Endodermal cell (in vitro differentiated cells): ENCODE measurements at regions not wholly inside any gene's neighbourhood (a gene's known extent, or its start where the extent isn't known, plus 50 kb on each side); places are given as distances from the start of the nearest gene placed in this dataset.

Experiments used
- DNase-seq: peaks from one replicate; pipeline ENCODE4 v3.0.0-alpha.2; 2017
- H3K27ac ChIP-seq: 2 replicates; pipeline ENCODE4 v1.5.1; 2013; ENCODE audit warnings: mild to moderate bottlenecking, low read depth, low read length, moderate library complexity
- H3K27me3 ChIP-seq: 2 replicates; pipeline ENCODE4 v1.6.1; 2013; ENCODE audit warnings: mild to moderate bottlenecking, low read length, moderate library complexity; ENCODE audit not compliant: insufficient read depth, control insufficient read depth, poor library complexity, severe bottlenecking
- H3K36me3 ChIP-seq: 2 replicates; pipeline ENCODE4 v1.7.0; 2013; ENCODE audit warnings: mild to moderate bottlenecking, low read length, moderate library complexity; ENCODE audit not compliant: control insufficient read depth, insufficient read depth
- H3K4me1 ChIP-seq: one replicate; pipeline ENCODE4 v1.7.0; 2013; ENCODE audit warnings: low read length; ENCODE audit not compliant: control insufficient read depth, insufficient read depth
- H3K4me3 ChIP-seq: 2 replicates; pipeline ENCODE4 v1.5.1; 2013; ENCODE audit warnings: mild to moderate bottlenecking, low read length, moderate library complexity
- H3K9ac ChIP-seq: 2 replicates; pipeline ENCODE4 v1.6.1; 2013; ENCODE audit warnings: mild to moderate bottlenecking, low read length, moderate library complexity; ENCODE audit not compliant: poor library complexity, severe bottlenecking; ENCODE audit errors: extremely low read depth
- H3K9me3 ChIP-seq: 2 replicates; pipeline ENCODE4 v1.6.1; 2013; ENCODE audit warnings: mild to moderate bottlenecking, low read length, moderate library complexity; ENCODE audit not compliant: control insufficient read depth
- H3K27ac Mint-ChIP-seq: 2 replicates; pipeline ENCODE4 v1.8.0; 2020; ENCODE audit warnings: mixed read lengths
- H3K27me3 Mint-ChIP-seq: 2 replicates; pipeline ENCODE4 v1.8.0; 2021; ENCODE audit warnings: mild to moderate bottlenecking, mixed read lengths; ENCODE audit not compliant: insufficient read depth
- H3K36me3 Mint-ChIP-seq: 2 replicates; pipeline ENCODE4 v1.8.0; 2020; ENCODE audit warnings: low read depth, mixed read lengths
- H3K4me1 Mint-ChIP-seq: 2 replicates; pipeline ENCODE4 v1.8.0; 2020; ENCODE audit warnings: mixed read lengths
- H3K4me3 Mint-ChIP-seq: 2 replicates; pipeline ENCODE4 v1.8.0; 2020; ENCODE audit warnings: mild to moderate bottlenecking, moderate library complexity, mixed read lengths
- H3K9me3 Mint-ChIP-seq: 2 replicates; pipeline ENCODE4 v1.8.0; 2020; ENCODE audit warnings: mild to moderate bottlenecking, mixed read lengths
- WGBS, 2 experiments: methylation state at CpG; one replicate each; pipeline versions ENCODE4 v1.1.5 to v1.1.7; 2013; ENCODE audit warnings: missing lambda C conversion rate in 2 of 2, mixed read lengths in 1 of 2; ENCODE audit not compliant: insufficient coverage in 1 of 2, insufficient read length in 1 of 2; 5-methylcytosine and 5-hydroxymethylcytosine counted together
- TF ChIP-seq, protein P1 (sequence below): fragments of 200-600 bp; sonication (generic); conservative IDR thresholded peaks from 2 replicates; pipeline ENCODE4 v1.5.0; 2021; ENCODE audit warnings: antibody characterized with exemption, mild to moderate bottlenecking

DNA sequence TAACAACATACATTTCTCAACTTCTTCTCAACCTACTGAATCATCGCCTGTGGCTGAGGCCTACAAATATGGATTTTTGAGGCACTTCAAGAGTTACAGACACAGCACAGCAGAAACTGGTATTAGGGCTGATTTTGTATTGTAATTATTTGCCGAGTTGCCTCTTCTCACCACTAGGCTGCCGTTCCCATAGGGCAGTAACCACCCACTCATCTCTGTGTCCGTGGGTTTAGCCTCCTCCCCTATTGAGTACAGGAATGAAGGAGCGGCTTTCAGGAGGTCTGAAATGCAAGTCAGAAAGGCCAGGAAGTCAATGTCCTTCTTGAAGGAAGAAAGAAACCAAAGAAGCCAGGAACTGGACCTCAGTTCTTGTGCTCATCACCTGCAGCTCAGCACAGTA, 220.8 kb downstream of the MTHFS start:
- H3K27ac ChIP-seq = no peak overlapping the region
- H3K9me3 ChIP-seq = no peaks in the 10 kb centered on the region
- H3K27me3 ChIP-seq = no peaks in the 10 kb centered on the region
- H3K4me1 ChIP-seq = peaks cover 5% of the 10 kb centered on the region
- TF ChIP-seq, protein P1, sequence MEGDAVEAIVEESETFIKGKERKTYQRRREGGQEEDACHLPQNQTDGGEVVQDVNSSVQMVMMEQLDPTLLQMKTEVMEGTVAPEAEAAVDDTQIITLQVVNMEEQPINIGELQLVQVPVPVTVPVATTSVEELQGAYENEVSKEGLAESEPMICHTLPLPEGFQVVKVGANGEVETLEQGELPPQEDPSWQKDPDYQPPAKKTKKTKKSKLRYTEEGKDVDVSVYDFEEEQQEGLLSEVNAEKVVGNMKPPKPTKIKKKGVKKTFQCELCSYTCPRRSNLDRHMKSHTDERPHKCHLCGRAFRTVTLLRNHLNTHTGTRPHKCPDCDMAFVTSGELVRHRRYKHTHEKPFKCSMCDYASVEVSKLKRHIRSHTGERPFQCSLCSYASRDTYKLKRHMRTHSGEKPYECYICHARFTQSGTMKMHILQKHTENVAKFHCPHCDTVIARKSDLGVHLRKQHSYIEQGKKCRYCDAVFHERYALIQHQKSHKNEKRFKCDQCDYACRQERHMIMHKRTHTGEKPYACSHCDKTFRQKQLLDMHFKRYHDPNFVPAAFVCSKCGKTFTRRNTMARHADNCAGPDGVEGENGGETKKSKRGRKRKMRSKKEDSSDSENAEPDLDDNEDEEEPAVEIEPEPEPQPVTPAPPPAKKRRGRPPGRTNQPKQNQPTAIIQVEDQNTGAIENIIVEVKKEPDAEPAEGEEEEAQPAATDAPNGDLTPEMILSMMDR = peak; percentile 58
- no peaks in the 10 kb centered on the region for H3K36me3 ChIP-seq
- no peak overlapping the region for H3K9ac ChIP-seq
- no peak overlapping the region for H3K4me3 Mint-ChIP-seq
- no peaks in the 10 kb centered on the region for H3K9me3 Mint-ChIP-seq
- H3K27ac Mint-ChIP-seq = no peak overlapping the region
- peaks cover 33% of the 10 kb centered on the region for H3K4me1 Mint-ChIP-seq
- no peak for DNase-seq
- H3K27me3 Mint-ChIP-seq = no peaks in the 10 kb centered on the region
- H3K4me3 ChIP-seq = no peak overlapping the region
- H3K36me3 Mint-ChIP-seq = no peaks in the 10 kb centered on the region
- WGBS, 2 experiments = 88 to 100% methylated on average over 1 to 5 of the region's 5 CpGs

DNA sequence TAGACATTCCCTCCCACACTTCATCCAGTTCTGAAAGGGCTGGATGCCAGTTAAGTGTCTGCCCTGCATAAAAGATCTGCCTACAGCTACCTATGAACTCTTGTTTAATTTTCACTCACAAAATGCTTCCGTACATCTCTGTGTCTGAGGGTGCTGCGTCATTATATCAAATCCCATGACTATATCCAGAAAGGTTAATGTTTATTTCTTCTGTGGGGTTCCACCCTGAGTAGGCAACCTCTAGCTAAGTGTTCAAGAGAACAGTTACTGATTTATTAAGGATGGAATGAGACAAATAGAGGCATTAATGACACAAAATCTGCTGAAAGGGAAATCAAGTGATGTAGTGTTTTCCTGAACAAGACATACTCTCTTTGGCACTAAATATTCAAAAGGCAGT, 220.2 kb downstream of the MTHFS start:
- no peak for DNase-seq
- Histone ChIP-seq H3K9me3 (no peaks in the 10 kb centered on the region), H3K36me3 (no peaks in the 10 kb centered on the region), H3K4me1 (peaks cover 5% of the 10 kb centered on the region), H3K4me3 (no peak overlapping the region), H3K27me3 (no peaks in the 10 kb centered on the region), H3K27ac (no peak overlapping the region), H3K9ac (no peak overlapping the region)
- TF ChIP-seq, protein P1 = no peak
- no peak overlapping the region for H3K27ac Mint-ChIP-seq
- H3K4me3 Mint-ChIP-seq = no peak overlapping the region
- H3K9me3 Mint-ChIP-seq = no peaks in the 10 kb centered on the region
- no peaks in the 10 kb centered on the region for H3K36me3 Mint-ChIP-seq
- H3K4me1 Mint-ChIP-seq = peaks cover 35% of the 10 kb centered on the region
- WGBS, 2 experiments = 87 to 100% methylated on average over 1 to 2 of the region's 2 CpGs
- no peaks in the 10 kb centered on the region for H3K27me3 Mint-ChIP-seq

DNA sequence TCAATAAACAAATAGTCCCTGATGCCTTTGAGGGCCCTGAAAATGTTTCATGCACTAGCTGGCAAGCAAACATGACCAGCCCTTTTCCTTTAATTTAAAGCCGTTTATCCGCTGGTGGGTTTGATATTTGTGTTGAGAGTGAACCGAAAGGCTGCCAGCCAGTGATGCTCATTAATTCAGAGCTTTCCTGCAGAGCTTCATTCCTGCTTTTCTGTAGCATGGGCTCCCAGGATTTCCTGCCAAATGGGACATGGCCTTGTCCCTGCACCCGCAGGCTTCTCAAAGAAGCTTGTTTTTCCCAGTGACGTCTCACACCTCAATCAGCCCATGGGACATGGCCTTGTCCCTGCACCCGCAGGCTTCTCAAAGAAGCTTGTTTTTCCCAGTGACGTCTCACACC, 219.6 kb downstream of the MTHFS start:
- H3K4me3 Mint-ChIP-seq = no peak overlapping the region
- TF ChIP-seq, protein P1 = no peak
- WGBS, 2 experiments = 73% methylated on average over 7 of the region's 7 CpGs; no CpG with 5 or more reads in 1 of the 2 experiments
- no peaks in the 10 kb centered on the region for H3K27me3 ChIP-seq
- no peak overlapping the region for H3K4me3 ChIP-seq
- H3K36me3 Mint-ChIP-seq = no peaks in the 10 kb centered on the region
- H3K4me1 Mint-ChIP-seq = peaks cover 35% of the 10 kb centered on the region
- H3K27me3 Mint-ChIP-seq = no peaks in the 10 kb centered on the region
- peak; percentile 59 for DNase-seq
- H3K4me1 ChIP-seq = peaks cover 5% of the 10 kb centered on the region
- no peak overlapping the region for H3K27ac Mint-ChIP-seq
- no peaks in the 10 kb centered on the region for H3K9me3 ChIP-seq
- H3K9me3 Mint-ChIP-seq = no peaks in the 10 kb centered on the region
- H3K36me3 ChIP-seq = no peaks in the 10 kb centered on the region
- no peak overlapping the region for H3K27ac ChIP-seq
- no peak overlapping the region for H3K9ac ChIP-seq
